Left ventricle myocardium inferior (tissue), 1 donor: ENCODE measurements at regions not wholly inside any gene's neighbourhood (a gene's known extent, or its start where the extent isn't known, plus 50 kb on each side); places are given as distances from the start of the nearest gene placed in this dataset.

Experiments
- DNase-seq: peaks from one replicate; pipeline ENCODE4 v3.0.0-alpha.2; 2020
- H3K27ac ChIP-seq: fragments of 200-600 bp; replicated peaks from 2 replicates; pipeline ENCODE4 v1.8.0; 2021
- H3K27me3 ChIP-seq: fragments of 200-600 bp; 2 replicates; pipeline ENCODE4 v1.8.0; 2021; ENCODE audit warnings: low read depth
- H3K36me3 ChIP-seq: fragments of 200-600 bp; 2 replicates; pipeline ENCODE4 v1.8.0; 2021
- H3K4me1 ChIP-seq: fragments of 200-600 bp; 2 replicates; pipeline ENCODE4 v1.8.0; 2021
- H3K4me3 ChIP-seq: fragments of 200-600 bp; 2 replicates; pipeline ENCODE4 v1.8.0; 2021; ENCODE audit warnings: mild to moderate bottlenecking, moderate library complexity
- H3K9me3 ChIP-seq: fragments of 200-600 bp; replicated peaks from 2 replicates; pipeline ENCODE4 v1.8.0; 2021
- intact Hi-C: fragments of 100-400 bp; cut with micrococcal nuclease; formaldehyde crosslinking; loops from one replicate; pipeline ENCODE4 v1.11.0; 2022
- TF ChIP-seq, protein P1 (sequence below): fragments of 200-600 bp; IDR thresholded peaks from 2 replicates; pipeline ENCODE4 v1.8.0; 2021; ENCODE audit warnings: antibody characterized with exemption, mild to moderate bottlenecking, borderline replicate concordance
- donor health status: DM: no; HTN: yes; CAD: no; lungs with severe emphysema.

DNA sequence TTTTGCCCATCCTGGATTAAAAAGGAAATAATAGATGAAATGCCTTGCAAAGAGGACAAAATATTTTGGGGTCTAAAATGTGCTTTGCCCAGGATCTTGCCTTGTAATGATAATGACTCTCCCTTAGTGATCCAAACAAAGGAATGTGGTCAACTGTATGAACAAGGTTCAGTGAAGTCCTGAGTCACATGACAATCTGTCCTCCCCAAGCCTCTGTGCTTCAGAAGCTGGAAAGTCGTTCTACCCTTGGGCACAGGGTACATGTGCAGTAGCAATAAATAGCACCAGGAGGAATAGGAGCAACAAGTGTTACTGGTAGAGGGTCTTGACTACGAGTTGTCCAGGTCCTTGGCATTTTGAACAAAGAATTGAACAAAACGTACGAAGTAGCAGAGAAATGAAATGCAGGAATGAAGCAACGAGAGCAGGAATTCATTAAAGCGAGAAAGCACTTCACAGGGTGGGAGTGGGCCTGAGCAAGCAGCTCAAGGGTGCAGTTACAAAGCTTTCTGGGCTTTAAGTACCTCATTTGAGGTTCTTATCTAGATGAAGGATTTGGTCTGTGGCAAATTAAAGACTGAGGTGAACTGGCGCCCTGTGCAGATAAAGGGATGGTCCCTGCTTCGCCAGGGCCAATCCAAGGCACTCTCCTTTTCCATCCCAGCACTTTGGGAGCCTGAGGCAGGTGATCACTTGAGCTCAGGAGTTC, 65.8 kb downstream of the RESF1 start:
- no peaks in the 10 kb centered on the region for H3K4me1 ChIP-seq
- intact Hi-C loops, result no loop called here
- no peak for DNase-seq
- H3K36me3 ChIP-seq, result no peaks in the 10 kb centered on the region
- H3K27ac ChIP-seq, result no peak overlapping the region
- no peaks in the 10 kb centered on the region for H3K27me3 ChIP-seq
- H3K4me3 ChIP-seq, result no peak overlapping the region
- no peaks in the 10 kb centered on the region for H3K9me3 ChIP-seq
- TF ChIP-seq, protein P1, sequence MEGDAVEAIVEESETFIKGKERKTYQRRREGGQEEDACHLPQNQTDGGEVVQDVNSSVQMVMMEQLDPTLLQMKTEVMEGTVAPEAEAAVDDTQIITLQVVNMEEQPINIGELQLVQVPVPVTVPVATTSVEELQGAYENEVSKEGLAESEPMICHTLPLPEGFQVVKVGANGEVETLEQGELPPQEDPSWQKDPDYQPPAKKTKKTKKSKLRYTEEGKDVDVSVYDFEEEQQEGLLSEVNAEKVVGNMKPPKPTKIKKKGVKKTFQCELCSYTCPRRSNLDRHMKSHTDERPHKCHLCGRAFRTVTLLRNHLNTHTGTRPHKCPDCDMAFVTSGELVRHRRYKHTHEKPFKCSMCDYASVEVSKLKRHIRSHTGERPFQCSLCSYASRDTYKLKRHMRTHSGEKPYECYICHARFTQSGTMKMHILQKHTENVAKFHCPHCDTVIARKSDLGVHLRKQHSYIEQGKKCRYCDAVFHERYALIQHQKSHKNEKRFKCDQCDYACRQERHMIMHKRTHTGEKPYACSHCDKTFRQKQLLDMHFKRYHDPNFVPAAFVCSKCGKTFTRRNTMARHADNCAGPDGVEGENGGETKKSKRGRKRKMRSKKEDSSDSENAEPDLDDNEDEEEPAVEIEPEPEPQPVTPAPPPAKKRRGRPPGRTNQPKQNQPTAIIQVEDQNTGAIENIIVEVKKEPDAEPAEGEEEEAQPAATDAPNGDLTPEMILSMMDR, result no peak

DNA sequence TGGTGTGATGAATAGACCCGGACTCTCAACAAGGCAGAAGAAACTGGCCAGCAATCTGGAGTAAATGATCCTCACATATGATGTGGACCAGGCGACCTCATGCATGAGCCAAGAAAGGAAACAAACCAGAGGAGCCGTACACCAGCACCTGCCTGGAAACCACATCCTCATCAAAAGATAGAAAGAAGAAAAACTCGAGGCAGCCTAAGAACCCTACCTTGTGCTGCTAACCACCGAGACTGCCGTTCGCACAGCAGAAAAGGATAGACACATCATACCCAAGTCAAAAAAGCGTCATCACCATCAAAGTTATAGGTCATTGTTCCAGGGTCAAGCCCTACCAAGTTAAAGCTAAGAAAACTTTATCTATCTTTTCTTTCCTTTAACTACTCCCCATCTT, 66.7 kb downstream of the RESF1 start:
- no peaks in the 10 kb centered on the region for H3K36me3 ChIP-seq
- TF ChIP-seq, protein P1, result no peak
- H3K9me3 ChIP-seq, result no peaks in the 10 kb centered on the region
- no peaks in the 10 kb centered on the region for H3K4me1 ChIP-seq
- intact Hi-C loops, result no loop called here
- no peak overlapping the region for H3K4me3 ChIP-seq
- H3K27ac ChIP-seq, result no peak overlapping the region
- DNase-seq, result no peak
- H3K27me3 ChIP-seq, result no peaks in the 10 kb centered on the region

DNA sequence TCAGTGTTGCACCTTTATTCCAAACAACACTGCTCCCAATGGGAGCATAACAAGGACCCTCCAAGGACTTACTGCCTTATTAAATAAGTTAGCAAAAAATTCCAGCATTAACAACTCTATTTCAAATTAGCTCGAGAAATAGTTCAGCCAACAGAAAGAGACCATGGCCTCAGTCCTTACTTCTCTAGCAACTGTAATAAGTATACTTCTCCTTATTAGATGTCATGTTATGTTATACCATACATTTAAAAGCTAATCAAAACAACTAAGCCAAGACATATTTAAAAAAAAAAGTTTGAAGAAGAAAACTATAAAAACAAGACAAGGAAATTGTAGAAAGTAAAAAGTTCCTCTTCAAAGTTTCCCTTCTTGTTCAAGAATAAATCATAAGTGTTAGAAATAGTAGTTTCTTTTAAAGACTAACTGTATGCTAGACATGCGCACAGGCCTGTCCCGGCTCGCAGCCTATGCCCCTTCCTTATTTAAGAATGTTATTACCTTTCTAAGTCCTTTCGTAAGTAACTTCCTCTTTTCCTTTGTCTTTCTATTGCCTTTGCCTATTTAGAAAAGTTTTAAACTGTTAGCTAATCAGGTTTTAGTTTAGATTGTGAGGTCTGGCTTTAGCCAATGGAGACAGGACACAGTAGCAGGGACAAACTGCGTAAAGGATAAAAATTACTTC, 68.6 kb downstream of the RESF1 start:
- no peak overlapping the region for H3K4me3 ChIP-seq
- no peaks in the 10 kb centered on the region for H3K36me3 ChIP-seq
- H3K9me3 ChIP-seq, result no peaks in the 10 kb centered on the region
- no peak overlapping the region for H3K27ac ChIP-seq
- intact Hi-C loops, result no loop called here
- DNase-seq, result no peak
- H3K27me3 ChIP-seq, result no peaks in the 10 kb centered on the region
- TF ChIP-seq, protein P1, result no peak
- H3K4me1 ChIP-seq, result no peaks in the 10 kb centered on the region

DNA sequence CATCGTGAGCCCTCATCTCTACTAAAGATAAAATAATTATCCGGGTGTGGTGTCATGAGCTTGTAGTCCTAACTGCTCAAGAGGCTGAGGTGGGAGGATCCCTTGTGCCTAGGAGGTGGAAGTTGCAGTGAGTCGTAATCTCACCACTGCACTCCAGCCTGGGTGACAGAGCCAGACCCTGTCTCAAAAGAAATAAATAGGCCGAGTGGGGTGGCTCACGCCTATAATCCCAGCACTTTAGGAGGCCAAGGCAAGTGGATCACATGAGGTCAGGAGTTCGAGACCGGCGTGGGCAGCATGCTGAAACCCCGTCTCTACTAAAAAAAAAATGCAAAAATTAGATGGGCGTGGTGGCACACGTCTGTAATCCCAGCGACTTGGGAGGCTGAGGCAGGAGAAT, 70.9 kb downstream of the RESF1 start:
- Histone ChIP-seq H3K4me3 (no peak overlapping the region), H3K36me3 (no peaks in the 10 kb centered on the region), H3K27me3 (no peaks in the 10 kb centered on the region), H3K27ac (no peak overlapping the region), H3K4me1 (no peaks in the 10 kb centered on the region), H3K9me3 (no peaks in the 10 kb centered on the region)
- no peak for DNase-seq
- TF ChIP-seq, protein P1, result no peak
- intact Hi-C loops, result no loop called here

DNA sequence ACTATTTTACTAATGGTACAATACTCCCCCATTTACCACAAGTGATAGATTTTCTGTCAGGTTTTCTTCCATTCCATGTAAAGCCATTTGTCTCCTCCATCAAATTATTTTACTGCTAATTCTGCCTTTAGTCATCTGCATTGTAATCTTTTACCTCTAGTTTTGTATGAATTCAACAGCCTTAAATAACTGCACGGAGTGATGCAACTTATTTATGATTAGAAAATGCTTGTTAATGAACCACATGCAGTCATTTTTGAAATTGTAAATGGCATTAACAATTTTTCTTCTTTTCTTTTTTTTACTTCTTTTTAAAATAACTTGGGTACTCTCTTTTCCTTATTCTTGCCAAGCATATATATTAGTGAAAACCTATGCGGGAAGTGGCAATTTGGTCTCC, 71.5 kb downstream of the RESF1 start:
- Histone ChIP-seq H3K36me3 (no peaks in the 10 kb centered on the region), H3K27ac (no peak overlapping the region), H3K4me3 (no peak overlapping the region), H3K27me3 (no peaks in the 10 kb centered on the region), H3K4me1 (no peaks in the 10 kb centered on the region), H3K9me3 (no peaks in the 10 kb centered on the region)
- TF ChIP-seq, protein P1, result no peak
- no peak for DNase-seq
- intact Hi-C loops, result no loop called here
